ENCODE measurements at regions not wholly inside any gene's neighbourhood (a gene's known extent, or its start where the extent isn't known, plus 50 kb on each side); places are given as distances from the start of the nearest gene placed in this dataset.

DNA sequence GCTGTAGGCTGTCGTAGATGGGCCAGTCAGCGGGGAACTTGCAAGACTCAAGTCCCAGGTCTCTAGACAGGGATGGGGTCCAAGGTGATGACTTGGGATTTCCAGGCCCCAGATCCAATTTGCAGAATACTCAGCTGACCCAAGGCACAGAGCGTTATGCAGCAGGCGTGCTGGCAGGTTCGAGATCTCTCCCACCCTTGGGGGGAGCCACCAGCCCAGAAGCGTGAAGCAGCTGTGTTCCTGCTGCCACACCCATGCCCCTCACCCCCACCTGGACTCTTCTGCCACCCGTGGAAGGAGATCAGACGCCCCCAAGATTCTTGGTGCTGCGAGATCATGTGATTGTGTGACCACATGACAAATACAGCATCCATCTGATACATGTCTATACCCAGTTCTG, 142.6 kb downstream of the BRD1 start:
- TF ChIP-seq, protein P1, sequence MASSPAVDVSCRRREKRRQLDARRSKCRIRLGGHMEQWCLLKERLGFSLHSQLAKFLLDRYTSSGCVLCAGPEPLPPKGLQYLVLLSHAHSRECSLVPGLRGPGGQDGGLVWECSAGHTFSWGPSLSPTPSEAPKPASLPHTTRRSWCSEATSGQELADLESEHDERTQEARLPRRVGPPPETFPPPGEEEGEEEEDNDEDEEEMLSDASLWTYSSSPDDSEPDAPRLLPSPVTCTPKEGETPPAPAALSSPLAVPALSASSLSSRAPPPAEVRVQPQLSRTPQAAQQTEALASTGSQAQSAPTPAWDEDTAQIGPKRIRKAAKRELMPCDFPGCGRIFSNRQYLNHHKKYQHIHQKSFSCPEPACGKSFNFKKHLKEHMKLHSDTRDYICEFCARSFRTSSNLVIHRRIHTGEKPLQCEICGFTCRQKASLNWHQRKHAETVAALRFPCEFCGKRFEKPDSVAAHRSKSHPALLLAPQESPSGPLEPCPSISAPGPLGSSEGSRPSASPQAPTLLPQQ (tag by site-specific recombination; IDR thresholded peaks at IDR 0.05), result no peak
- TF ChIP-seq, protein P2, sequence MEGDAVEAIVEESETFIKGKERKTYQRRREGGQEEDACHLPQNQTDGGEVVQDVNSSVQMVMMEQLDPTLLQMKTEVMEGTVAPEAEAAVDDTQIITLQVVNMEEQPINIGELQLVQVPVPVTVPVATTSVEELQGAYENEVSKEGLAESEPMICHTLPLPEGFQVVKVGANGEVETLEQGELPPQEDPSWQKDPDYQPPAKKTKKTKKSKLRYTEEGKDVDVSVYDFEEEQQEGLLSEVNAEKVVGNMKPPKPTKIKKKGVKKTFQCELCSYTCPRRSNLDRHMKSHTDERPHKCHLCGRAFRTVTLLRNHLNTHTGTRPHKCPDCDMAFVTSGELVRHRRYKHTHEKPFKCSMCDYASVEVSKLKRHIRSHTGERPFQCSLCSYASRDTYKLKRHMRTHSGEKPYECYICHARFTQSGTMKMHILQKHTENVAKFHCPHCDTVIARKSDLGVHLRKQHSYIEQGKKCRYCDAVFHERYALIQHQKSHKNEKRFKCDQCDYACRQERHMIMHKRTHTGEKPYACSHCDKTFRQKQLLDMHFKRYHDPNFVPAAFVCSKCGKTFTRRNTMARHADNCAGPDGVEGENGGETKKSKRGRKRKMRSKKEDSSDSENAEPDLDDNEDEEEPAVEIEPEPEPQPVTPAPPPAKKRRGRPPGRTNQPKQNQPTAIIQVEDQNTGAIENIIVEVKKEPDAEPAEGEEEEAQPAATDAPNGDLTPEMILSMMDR (tag by site-specific recombination; IDR thresholded peaks at IDR 0.05), result no peak
- TF ChIP-seq, protein P3, sequence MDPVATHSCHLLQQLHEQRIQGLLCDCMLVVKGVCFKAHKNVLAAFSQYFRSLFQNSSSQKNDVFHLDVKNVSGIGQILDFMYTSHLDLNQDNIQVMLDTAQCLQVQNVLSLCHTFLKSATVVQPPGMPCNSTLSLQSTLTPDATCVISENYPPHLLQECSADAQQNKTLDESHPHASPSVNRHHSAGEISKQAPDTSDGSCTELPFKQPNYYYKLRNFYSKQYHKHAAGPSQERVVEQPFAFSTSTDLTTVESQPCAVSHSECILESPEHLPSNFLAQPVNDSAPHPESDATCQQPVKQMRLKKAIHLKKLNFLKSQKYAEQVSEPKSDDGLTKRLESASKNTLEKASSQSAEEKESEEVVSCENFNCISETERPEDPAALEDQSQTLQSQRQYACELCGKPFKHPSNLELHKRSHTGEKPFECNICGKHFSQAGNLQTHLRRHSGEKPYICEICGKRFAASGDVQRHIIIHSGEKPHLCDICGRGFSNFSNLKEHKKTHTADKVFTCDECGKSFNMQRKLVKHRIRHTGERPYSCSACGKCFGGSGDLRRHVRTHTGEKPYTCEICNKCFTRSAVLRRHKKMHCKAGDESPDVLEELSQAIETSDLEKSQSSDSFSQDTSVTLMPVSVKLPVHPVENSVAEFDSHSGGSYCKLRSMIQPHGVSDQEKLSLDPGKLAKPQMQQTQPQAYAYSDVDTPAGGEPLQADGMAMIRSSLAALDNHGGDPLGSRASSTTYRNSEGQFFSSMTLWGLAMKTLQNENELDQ (tag by site-specific recombination; IDR thresholded peaks at IDR 0.05; ENCODE audit: low read depth), result no peak
- no peak for TF ChIP-seq SETDB1 (IDR thresholded peaks at IDR 0.05; ENCODE audit: insufficient read length, low read length)
- TF ChIP-seq, protein P4, sequence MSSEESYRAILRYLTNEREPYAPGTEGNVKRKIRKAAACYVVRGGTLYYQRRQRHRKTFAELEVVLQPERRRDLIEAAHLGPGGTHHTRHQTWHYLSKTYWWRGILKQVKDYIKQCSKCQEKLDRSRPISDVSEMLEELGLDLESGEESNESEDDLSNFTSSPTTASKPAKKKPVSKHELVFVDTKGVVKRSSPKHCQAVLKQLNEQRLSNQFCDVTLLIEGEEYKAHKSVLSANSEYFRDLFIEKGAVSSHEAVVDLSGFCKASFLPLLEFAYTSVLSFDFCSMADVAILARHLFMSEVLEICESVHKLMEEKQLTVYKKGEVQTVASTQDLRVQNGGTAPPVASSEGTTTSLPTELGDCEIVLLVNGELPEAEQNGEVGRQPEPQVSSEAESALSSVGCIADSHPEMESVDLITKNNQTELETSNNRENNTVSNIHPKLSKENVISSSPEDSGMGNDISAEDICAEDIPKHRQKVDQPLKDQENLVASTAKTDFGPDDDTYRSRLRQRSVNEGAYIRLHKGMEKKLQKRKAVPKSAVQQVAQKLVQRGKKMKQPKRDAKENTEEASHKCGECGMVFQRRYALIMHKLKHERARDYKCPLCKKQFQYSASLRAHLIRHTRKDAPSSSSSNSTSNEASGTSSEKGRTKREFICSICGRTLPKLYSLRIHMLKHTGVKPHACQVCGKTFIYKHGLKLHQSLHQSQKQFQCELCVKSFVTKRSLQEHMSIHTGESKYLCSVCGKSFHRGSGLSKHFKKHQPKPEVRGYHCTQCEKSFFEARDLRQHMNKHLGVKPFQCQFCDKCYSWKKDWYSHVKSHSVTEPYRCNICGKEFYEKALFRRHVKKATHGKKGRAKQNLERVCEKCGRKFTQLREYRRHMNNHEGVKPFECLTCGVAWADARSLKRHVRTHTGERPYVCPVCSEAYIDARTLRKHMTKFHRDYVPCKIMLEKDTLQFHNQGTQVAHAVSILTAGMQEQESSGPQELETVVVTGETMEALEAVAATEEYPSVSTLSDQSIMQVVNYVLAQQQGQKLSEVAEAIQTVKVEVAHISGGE (tag by site-specific recombination; conservative IDR thresholded peaks at IDR 0.05; ENCODE audit: low read depth), result no peak
- TF ChIP-seq KLF16 (tag by site-specific recombination; IDR thresholded peaks at IDR 0.05), result no peak
